ENCODE measurements at regions not wholly inside any gene's neighbourhood (a gene's known extent, or its start where the extent isn't known, plus 50 kb on each side); places are given as distances from the start of the nearest gene placed in this dataset.

- Histone ChIP-seq H3K27ac (ENCODE audit: low read depth in 1 of 2, low read length in 2 of 2) (no peak overlapping the region), H3K4me3 (replicated peaks in 1 of 3; ENCODE audit: low read depth in 2 of 3, low read length in 3 of 3) (no peak overlapping the region), H2AFZ (ENCODE audit: insufficient read depth, low read depth, low read length, poor library complexity, severe bottlenecking) (no peak overlapping the region), H3K36me3 (replicated peaks in 1 of 2; ENCODE audit: control insufficient read depth in 1 of 2, insufficient read depth in 2 of 2, low read length in 2 of 2) (no peaks in the 10 kb centered on the region), H3K4me2 (replicated peaks; ENCODE audit: extremely low read depth, low read length, poor library complexity, severe bottlenecking) (no peak overlapping the region), H4K20me1 (ENCODE audit: insufficient read depth, low read length) (no peaks in the 10 kb centered on the region), H3K9ac (ENCODE audit: insufficient read depth, low read length, poor library complexity, severe bottlenecking) (no peak overlapping the region), H3K9me3 (replicated peaks in 1 of 2; ENCODE audit: control insufficient read depth in 1 of 2, insufficient read depth in 1 of 2, low read length in 2 of 2) (no peaks in the 10 kb centered on the region), H3K79me2 (ENCODE audit: insufficient read depth, low read length) (no peaks in the 10 kb centered on the region), H3K4me1 (ENCODE audit: control insufficient read depth in 1 of 2, insufficient read depth in 2 of 2, low read length in 2 of 2) (no peaks in the 10 kb centered on the region), H3K27me3 (ENCODE audit: control insufficient read depth in 2 of 2, insufficient read depth in 2 of 2, low read length in 2 of 2) (no peaks in the 10 kb centered on the region)
- Mint-ChIP-seq H3K27me3 (ENCODE audit: low read depth in 3 of 3) (no peaks in the 10 kb centered on the region), H3K4me3 (no peak overlapping the region), H3K9me3 (peaks cover 0 to 3% (median 2%) of the 10 kb centered on the region in 7 donors), H3K4me1 (no peaks in the 10 kb centered on the region), H3K36me3 (no peaks in the 10 kb centered on the region), H3K27ac (no peak overlapping the region)
- intact Hi-C loops (cut with micrococcal nuclease), result no loop called here
- no peak for DNase-seq
- no peak for TF ChIP-seq CTCF (IDR thresholded peaks at IDR 0.05)
- whole genome bisulfite sequencing (ENCODE audit: insufficient coverage), result no CpG with 5 or more reads among the region's 1 CpG
Observed at GRCh38 chr16:72255786-72256185, 83.8 kb upstream of the PMFBP1 start.

GRCh38 chr16:72247821-72248253, 75.9 kb upstream of the PMFBP1 start:
- no peak for TF ChIP-seq CTCF (IDR thresholded peaks at IDR 0.05)
- no peak overlapping the region for H3K4me3 Mint-ChIP-seq
- Histone ChIP-seq H3K9ac (ENCODE audit: insufficient read depth, low read length, poor library complexity, severe bottlenecking) (no peak overlapping the region), H4K20me1 (ENCODE audit: insufficient read depth, low read length) (no peaks in the 10 kb centered on the region), H3K79me2 (ENCODE audit: insufficient read depth, low read length) (no peaks in the 10 kb centered on the region), H3K27me3 (ENCODE audit: control insufficient read depth in 2 of 2, insufficient read depth in 2 of 2, low read length in 2 of 2) (no peaks in the 10 kb centered on the region), H2AFZ (ENCODE audit: insufficient read depth, low read depth, low read length, poor library complexity, severe bottlenecking) (no peak overlapping the region), H3K4me1 (ENCODE audit: control insufficient read depth in 1 of 2, insufficient read depth in 2 of 2, low read length in 2 of 2) (no peaks in the 10 kb centered on the region), H3K4me2 (replicated peaks; ENCODE audit: extremely low read depth, low read length, poor library complexity, severe bottlenecking) (no peak overlapping the region), H3K9me3 (replicated peaks in 1 of 2; ENCODE audit: control insufficient read depth in 1 of 2, insufficient read depth in 1 of 2, low read length in 2 of 2) (no peaks in the 10 kb centered on the region), H3K4me3 (replicated peaks in 1 of 3; ENCODE audit: low read depth in 2 of 3, low read length in 3 of 3) (no peak overlapping the region), H3K27ac (ENCODE audit: low read depth in 1 of 2, low read length in 2 of 2) (no peak overlapping the region), H3K36me3 (replicated peaks in 1 of 2; ENCODE audit: control insufficient read depth in 1 of 2, insufficient read depth in 2 of 2, low read length in 2 of 2) (no peaks in the 10 kb centered on the region)
- intact Hi-C loops (cut with micrococcal nuclease), result no loop called here
- no peak overlapping the region for H3K27ac Mint-ChIP-seq
- peaks cover 0 to 7% of the 10 kb centered on the region in 2 donors for H3K36me3 Mint-ChIP-seq
- no peaks in the 10 kb centered on the region for H3K9me3 Mint-ChIP-seq
- DNase-seq, result no peak
- H3K27me3 Mint-ChIP-seq (ENCODE audit: low read depth in 3 of 3), result no peaks in the 10 kb centered on the region
- no peaks in the 10 kb centered on the region for H3K4me1 Mint-ChIP-seq
- no CpG with 5 or more reads among the region's 5 CpGs for WGBS (ENCODE audit: insufficient coverage)
